Kidney tubule cell (primary cell): ENCODE measurements at regions not wholly inside any gene's neighbourhood (a gene's known extent, or its start where the extent isn't known, plus 50 kb on each side); places are given as distances from the start of the nearest gene placed in this dataset.

Experiments used
- DNase-seq: peaks from one replicate; pipeline ENCODE4 v3.0.0-alpha.2; 2018; ENCODE audit warnings: low spot score

- DNase-seq, result no peak
These were observed 113.9 kb downstream of the MATN1 start for GRCh38 chr1:30609336-30609998.

- no peak for DNase-seq
These were observed 115.7 kb downstream of the MATN1 start for GRCh38 chr1:30607723-30608122.

- no peak for DNase-seq
These were observed 117.2 kb downstream of the MATN1 start for GRCh38 chr1:30606166-30606565.

GRCh38 chr1:30605441-30605920 lies 117.9 kb downstream of the MATN1 start:
- no peak for DNase-seq

GRCh38 chr1:30604801-30605440 lies 118.5 kb downstream of the MATN1 start:
- DNase-seq, result no peak

- no peak for DNase-seq
These were observed 120.1 kb downstream of the MATN1 start for GRCh38 chr1:30603081-30603858.

- DNase-seq, result no peak
These were observed 121.9 kb downstream of the MATN1 start for GRCh38 chr1:30601316-30602085.

- DNase-seq, result peak; percentile 10
These were observed 122.7 kb downstream of the MATN1 start for GRCh38 chr1:30600706-30601105.

GRCh38 chr1:30600258-30600657 lies 123.1 kb downstream of the MATN1 start:
- no peak for DNase-seq

GRCh38 chr1:30599721-30600120 lies 123.7 kb downstream of the MATN1 start:
- no peak for DNase-seq

GRCh38 chr1:30598571-30599114 lies 124.7 kb downstream of the MATN1 start:
- DNase-seq, result no peak

- DNase-seq, result no peak
These were observed 125.7 kb downstream of the MATN1 start for GRCh38 chr1:30597711-30598110.

- no peak for DNase-seq
These were observed 126.5 kb downstream of the MATN1 start for GRCh38 chr1:30596891-30597290.

GRCh38 chr1:30596470-30596869 lies 126.9 kb downstream of the MATN1 start:
- no peak for DNase-seq

GRCh38 chr1:30589083-30589482 lies 134.3 kb downstream of the MATN1 start:
- DNase-seq, result no peak

- no peak for DNase-seq
These were observed 134.9 kb downstream of the MATN1 start for GRCh38 chr1:30588311-30589073.

GRCh38 chr1:30586671-30587070 lies 136.7 kb downstream of the MATN1 start:
- DNase-seq, result no peak

- no peak for DNase-seq
These were observed 143.8 kb downstream of the MATN1 start for GRCh38 chr1:30579580-30579979.

- peak; percentile 88 for DNase-seq
These were observed 148.3 kb downstream of the MATN1 start for GRCh38 chr1:30575066-30575465.

GRCh38 chr1:30572192-30572591 lies 151.2 kb downstream of the MATN1 start:
- peak; percentile 85 for DNase-seq

GRCh38 chr1:30571380-30571779 lies 152.0 kb downstream of the MATN1 start:
- no peak for DNase-seq
